Colonic mucosa (tissue), 4 donors: ENCODE measurements at regions not wholly inside any gene's neighbourhood (a gene's known extent, or its start where the extent isn't known, plus 50 kb on each side); places are given as distances from the start of the nearest gene placed in this dataset.

Source experiments
- DNase-seq: peaks from one replicate; pipeline ENCODE4 v3.0.0-alpha.2; 2020
- H3K27ac ChIP-seq: fragments of 200-600 bp; one replicate; pipeline ENCODE4 v1.8.0; 2021
- H3K27me3 ChIP-seq: fragments of 200-600 bp; one replicate; pipeline ENCODE4 v1.8.0; 2021
- H3K36me3 ChIP-seq: fragments of 200-600 bp; one replicate; pipeline ENCODE4 v1.8.0; 2021
- H3K4me1 ChIP-seq: fragments of 200-600 bp; one replicate; pipeline ENCODE4 v1.8.0; 2021; ENCODE audit warnings: mild to moderate bottlenecking
- H3K4me3 ChIP-seq: fragments of 200-600 bp; one replicate; pipeline ENCODE4 v1.8.0; 2021
- H3K9ac ChIP-seq, 2 donors: one replicate each; pipeline ENCODE4 v1.7.0; 2013; ENCODE audit warnings: control low read depth in 2 of 2, low read depth in 2 of 2, low read length in 2 of 2
- H3K9me3 ChIP-seq: fragments of 200-600 bp; one replicate; pipeline ENCODE4 v1.8.0; 2021
- intact Hi-C: fragments of 100-400 bp; cut with DNase I; formaldehyde crosslinking; loops from one replicate; pipeline ENCODE4 v1.14.1; 2022
- TF ChIP-seq, protein P1 (sequence below): fragments of 200-600 bp; IDR thresholded peaks from one replicate; pipeline ENCODE4 v1.8.0; 2022; ENCODE audit warnings: antibody characterized with exemption, mild to moderate bottlenecking
- donor health status: healthy.
- donor health status: DM: no; HTN: no; CAD: no.
- donor health status: DM: no; HTN: no; CAD: no.

DNA sequence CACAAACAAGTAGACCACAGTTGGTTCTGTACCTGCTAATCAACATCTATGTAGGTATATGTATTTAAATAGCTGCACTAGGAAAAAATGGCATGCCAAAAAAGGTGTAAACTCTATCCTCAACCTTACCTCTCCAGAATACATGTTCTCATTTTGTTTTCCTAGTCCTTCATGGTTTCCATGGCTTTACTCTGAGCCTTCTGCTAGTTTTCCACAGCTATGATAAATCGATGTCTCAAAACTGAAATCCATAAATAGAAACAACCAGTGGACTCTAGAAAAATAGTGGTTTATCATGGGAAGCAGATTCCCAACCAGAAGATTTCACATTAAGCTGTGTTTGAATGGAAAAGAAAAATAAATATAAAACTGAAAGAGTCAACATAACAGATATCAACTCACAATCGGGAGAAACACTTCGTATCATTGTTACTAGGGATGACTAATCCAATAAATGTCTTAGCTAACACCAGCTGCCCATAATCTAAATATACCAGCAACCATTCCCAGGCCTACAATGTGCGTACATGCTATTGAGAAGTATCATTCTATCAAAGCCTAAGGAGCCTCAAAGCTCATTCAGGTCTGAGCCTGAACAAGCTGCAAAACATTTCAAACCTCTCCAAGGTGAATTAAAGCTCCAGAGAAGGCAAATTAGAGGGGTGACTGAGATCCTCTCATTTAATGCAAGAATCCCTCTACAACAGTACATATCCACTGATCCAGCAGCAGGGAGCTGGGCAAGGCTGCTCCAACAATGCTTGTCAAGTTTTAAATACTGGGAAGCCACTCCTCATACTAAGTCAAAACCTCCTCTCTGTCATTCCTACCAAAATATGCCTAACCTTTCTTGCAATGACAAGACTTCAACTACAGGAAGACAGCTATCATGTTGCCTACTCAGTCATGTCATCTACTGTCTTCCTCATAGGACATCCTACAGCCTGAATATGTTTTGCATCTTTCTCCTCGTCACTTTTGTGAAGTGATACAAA is 90.2 kb downstream of the KCTD12 start:
- Histone ChIP-seq H3K27ac (no peak overlapping the region), H3K4me3 (no peak overlapping the region), H3K36me3 (no peaks in the 10 kb centered on the region), H3K27me3 (no peaks in the 10 kb centered on the region), H3K4me1 (no peaks in the 10 kb centered on the region), H3K9me3 (no peaks in the 10 kb centered on the region), H3K9ac (no peak overlapping the region)
- no peak for DNase-seq
- intact Hi-C loops = no loop called here
- TF ChIP-seq, protein P1, sequence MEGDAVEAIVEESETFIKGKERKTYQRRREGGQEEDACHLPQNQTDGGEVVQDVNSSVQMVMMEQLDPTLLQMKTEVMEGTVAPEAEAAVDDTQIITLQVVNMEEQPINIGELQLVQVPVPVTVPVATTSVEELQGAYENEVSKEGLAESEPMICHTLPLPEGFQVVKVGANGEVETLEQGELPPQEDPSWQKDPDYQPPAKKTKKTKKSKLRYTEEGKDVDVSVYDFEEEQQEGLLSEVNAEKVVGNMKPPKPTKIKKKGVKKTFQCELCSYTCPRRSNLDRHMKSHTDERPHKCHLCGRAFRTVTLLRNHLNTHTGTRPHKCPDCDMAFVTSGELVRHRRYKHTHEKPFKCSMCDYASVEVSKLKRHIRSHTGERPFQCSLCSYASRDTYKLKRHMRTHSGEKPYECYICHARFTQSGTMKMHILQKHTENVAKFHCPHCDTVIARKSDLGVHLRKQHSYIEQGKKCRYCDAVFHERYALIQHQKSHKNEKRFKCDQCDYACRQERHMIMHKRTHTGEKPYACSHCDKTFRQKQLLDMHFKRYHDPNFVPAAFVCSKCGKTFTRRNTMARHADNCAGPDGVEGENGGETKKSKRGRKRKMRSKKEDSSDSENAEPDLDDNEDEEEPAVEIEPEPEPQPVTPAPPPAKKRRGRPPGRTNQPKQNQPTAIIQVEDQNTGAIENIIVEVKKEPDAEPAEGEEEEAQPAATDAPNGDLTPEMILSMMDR = no peak

DNA sequence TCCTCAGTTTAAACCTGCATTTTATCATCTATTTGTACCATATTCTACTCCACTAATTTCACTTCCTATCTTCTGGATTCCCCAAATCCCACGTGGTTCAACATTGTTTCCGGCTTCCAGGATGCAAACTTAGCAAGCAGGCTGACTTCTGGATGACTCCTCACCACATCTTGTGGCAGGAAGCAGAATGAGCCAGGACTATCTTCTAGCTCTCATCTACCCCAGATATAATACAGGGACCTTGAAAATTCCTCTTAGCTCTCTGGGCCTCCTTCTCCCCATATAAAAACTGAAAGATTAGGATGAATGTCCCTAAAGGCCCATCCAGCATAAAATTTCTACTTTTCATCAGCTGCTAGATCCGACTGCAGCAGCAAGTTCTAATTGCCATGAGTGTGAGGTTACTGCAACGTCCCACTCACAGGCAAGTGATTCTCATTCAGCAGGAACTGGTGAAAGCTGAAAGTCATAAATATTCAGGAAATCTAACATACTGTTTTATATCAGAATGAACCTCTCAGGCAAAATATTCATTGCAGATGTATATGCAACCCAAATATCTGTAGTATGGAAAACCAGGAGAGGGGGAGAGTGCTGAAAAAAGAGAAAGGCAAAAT is 93.4 kb downstream of the KCTD12 start:
- intact Hi-C loops = no loop called here
- Histone ChIP-seq H3K27me3 (no peaks in the 10 kb centered on the region), H3K4me1 (no peaks in the 10 kb centered on the region), H3K27ac (no peak overlapping the region), H3K4me3 (no peak overlapping the region), H3K9ac (no peak overlapping the region), H3K36me3 (no peaks in the 10 kb centered on the region), H3K9me3 (no peaks in the 10 kb centered on the region)
- peak; percentile 29 for DNase-seq
- TF ChIP-seq, protein P1 = no peak

GRCh38 chr13:76790980-76791819 is 95.0 kb downstream of the KCTD12 start:
- Histone ChIP-seq H3K4me3 (no peak overlapping the region), H3K27ac (no peak overlapping the region), H3K4me1 (no peaks in the 10 kb centered on the region), H3K36me3 (no peaks in the 10 kb centered on the region), H3K9me3 (no peaks in the 10 kb centered on the region), H3K9ac (no peak overlapping the region), H3K27me3 (no peaks in the 10 kb centered on the region)
- TF ChIP-seq, protein P1 = no peak
- intact Hi-C loops = no loop called here
- DNase-seq = no peak

DNA sequence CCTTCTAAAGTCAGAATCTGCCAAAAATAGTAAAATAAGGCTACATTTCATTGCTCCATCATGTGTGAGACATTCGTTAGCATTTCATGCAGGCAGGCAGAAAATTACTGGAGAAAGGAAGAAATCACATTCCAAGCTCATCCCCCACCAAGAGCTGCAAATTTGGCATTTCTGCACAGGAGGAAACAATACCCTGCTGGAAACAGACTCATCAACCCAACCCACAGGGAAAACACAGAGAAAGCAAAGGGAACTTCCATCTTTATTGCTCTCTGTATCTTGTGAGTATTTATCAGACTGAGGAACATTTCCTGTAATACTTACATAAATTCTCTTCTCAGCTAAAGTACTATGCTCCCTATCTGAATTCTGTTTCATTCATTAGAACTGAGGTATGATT is 95.7 kb downstream of the KCTD12 start:
- Histone ChIP-seq H3K4me3 (no peak overlapping the region), H3K36me3 (no peaks in the 10 kb centered on the region), H3K27me3 (no peaks in the 10 kb centered on the region), H3K27ac (no peak overlapping the region), H3K4me1 (no peaks in the 10 kb centered on the region), H3K9me3 (no peaks in the 10 kb centered on the region), H3K9ac (no peak overlapping the region)
- TF ChIP-seq, protein P1 = no peak
- intact Hi-C loops = no loop called here
- DNase-seq = no peak

DNA sequence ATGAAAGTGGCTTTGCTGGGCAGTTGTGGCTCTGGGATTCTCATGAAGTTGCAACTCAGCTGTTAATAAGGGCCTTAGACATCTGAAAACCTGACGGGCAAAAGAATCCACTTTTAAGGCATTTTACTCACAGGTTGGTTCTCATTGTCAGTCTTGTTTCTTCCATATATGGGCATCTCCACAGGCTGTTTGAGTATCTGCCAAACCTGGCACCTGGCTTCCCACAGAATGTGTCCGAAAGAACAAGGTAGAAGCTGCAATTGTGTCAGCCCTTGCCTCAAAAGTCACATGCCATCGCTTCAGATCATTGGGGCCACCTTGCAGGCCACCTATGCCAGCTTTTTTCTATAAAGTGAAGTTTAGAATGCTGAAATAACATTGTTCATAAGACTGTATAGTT is 102.4 kb downstream of the KCTD12 start:
- no peaks in the 10 kb centered on the region for H3K9me3 ChIP-seq
- intact Hi-C loops = no loop called here
- no peaks in the 10 kb centered on the region for H3K4me1 ChIP-seq
- no peak overlapping the region for H3K4me3 ChIP-seq
- no peak for DNase-seq
- no peak overlapping the region for H3K27ac ChIP-seq
- TF ChIP-seq, protein P1 = no peak
- H3K36me3 ChIP-seq = no peaks in the 10 kb centered on the region
- no peak overlapping the region for H3K9ac ChIP-seq
- H3K27me3 ChIP-seq = no peaks in the 10 kb centered on the region
